ENCODE measurements at regions not wholly inside any gene's neighbourhood (a gene's known extent, or its start where the extent isn't known, plus 50 kb on each side); places are given as distances from the start of the nearest gene placed in this dataset.

DNA sequence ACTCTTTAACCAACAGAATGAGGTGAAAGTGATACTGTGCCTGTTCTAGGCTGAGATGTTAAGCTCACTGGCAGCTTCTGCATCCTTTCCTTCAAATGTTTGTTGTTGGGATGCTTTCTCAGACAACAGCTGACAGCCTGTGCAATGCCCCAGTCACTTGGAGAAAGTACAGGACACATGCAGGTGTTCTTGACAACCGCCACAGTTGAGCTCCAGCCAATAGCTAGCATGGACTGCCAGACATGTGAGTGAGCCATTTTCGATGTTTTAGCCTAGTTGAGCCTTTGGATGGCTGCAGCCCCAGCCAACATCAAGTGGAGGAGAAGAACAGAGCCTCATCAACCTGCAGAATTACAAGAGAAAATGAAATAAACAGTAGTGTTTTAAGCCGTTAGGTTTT is 94.1 kb upstream of the PPP3CA start:
- TF ChIP-seq RARB (CRISPR knock-in tag; IDR thresholded peaks at IDR 0.05): no peak
- TF ChIP-seq RAD21 (conservative IDR thresholded peaks at IDR 0.05 in 1 of 2, IDR thresholded peaks at IDR 0.05 in 1 of 2): no peak
- TF ChIP-seq, protein P1, sequence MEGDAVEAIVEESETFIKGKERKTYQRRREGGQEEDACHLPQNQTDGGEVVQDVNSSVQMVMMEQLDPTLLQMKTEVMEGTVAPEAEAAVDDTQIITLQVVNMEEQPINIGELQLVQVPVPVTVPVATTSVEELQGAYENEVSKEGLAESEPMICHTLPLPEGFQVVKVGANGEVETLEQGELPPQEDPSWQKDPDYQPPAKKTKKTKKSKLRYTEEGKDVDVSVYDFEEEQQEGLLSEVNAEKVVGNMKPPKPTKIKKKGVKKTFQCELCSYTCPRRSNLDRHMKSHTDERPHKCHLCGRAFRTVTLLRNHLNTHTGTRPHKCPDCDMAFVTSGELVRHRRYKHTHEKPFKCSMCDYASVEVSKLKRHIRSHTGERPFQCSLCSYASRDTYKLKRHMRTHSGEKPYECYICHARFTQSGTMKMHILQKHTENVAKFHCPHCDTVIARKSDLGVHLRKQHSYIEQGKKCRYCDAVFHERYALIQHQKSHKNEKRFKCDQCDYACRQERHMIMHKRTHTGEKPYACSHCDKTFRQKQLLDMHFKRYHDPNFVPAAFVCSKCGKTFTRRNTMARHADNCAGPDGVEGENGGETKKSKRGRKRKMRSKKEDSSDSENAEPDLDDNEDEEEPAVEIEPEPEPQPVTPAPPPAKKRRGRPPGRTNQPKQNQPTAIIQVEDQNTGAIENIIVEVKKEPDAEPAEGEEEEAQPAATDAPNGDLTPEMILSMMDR (IDR thresholded peaks at IDR 0.05): no peak
- no peak for TF ChIP-seq POLR2A (IDR thresholded peaks at IDR 0.05; ENCODE audit: low read length)
- TF ChIP-seq, protein P2, sequence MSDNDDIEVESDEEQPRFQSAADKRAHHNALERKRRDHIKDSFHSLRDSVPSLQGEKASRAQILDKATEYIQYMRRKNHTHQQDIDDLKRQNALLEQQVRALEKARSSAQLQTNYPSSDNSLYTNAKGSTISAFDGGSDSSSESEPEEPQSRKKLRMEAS (IDR thresholded peaks at IDR 0.05): no peak
- TF ChIP-seq BHLHE40 (IDR thresholded peaks at IDR 0.05; ENCODE audit: low read depth, low read length): no peak
- no peak for TF ChIP-seq EP300 (IDR thresholded peaks at IDR 0.05)
- no peak for TF ChIP-seq FOSB (CRISPR knock-in tag; IDR thresholded peaks at IDR 0.05)
- TF ChIP-seq SREBF2 (IDR thresholded peaks at IDR 0.05): no peak
- no peak for TF ChIP-seq SMC3 (IDR thresholded peaks at IDR 0.05)
